ENCODE measurements at regions not wholly inside any gene's neighbourhood (a gene's known extent, or its start where the extent isn't known, plus 50 kb on each side); places are given as distances from the start of the nearest gene placed in this dataset.

- TF ChIP-seq, protein P1, sequence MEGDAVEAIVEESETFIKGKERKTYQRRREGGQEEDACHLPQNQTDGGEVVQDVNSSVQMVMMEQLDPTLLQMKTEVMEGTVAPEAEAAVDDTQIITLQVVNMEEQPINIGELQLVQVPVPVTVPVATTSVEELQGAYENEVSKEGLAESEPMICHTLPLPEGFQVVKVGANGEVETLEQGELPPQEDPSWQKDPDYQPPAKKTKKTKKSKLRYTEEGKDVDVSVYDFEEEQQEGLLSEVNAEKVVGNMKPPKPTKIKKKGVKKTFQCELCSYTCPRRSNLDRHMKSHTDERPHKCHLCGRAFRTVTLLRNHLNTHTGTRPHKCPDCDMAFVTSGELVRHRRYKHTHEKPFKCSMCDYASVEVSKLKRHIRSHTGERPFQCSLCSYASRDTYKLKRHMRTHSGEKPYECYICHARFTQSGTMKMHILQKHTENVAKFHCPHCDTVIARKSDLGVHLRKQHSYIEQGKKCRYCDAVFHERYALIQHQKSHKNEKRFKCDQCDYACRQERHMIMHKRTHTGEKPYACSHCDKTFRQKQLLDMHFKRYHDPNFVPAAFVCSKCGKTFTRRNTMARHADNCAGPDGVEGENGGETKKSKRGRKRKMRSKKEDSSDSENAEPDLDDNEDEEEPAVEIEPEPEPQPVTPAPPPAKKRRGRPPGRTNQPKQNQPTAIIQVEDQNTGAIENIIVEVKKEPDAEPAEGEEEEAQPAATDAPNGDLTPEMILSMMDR (IDR thresholded peaks at IDR 0.05), result no peak
- ATAC-seq (no peak), DNase-seq (no peak)
- Histone ChIP-seq H3K4me1 (ENCODE audit: low read depth) (no peaks in the 10 kb centered on the region), H3K4me3 (no peak overlapping the region), H3K9me3 (no peaks in the 10 kb centered on the region), H3K36me3 (ENCODE audit: low read depth) (no peaks in the 10 kb centered on the region)
- intact Hi-C loops (cut with DNase I, micrococcal nuclease), result no loop called here
These were observed 1399.0 kb upstream of the ZEB2 start for GRCh38 chr2:145918951-145919350.

GRCh38 chr2:145916799-145917198 is 1396.9 kb upstream of the ZEB2 start:
- intact Hi-C loops (cut with DNase I, micrococcal nuclease), result no loop called here
- H3K4me1 ChIP-seq (ENCODE audit: low read depth), result no peaks in the 10 kb centered on the region
- TF ChIP-seq, protein P1 (IDR thresholded peaks at IDR 0.05), result no peak
- H3K4me3 ChIP-seq, result no peak overlapping the region
- H3K36me3 ChIP-seq (ENCODE audit: low read depth), result no peaks in the 10 kb centered on the region
- no peak for ATAC-seq
- no peak for DNase-seq
- no peaks in the 10 kb centered on the region for H3K9me3 ChIP-seq

- Histone ChIP-seq H3K4me3 (no peak overlapping the region), H3K36me3 (ENCODE audit: low read depth) (no peaks in the 10 kb centered on the region), H3K9me3 (no peaks in the 10 kb centered on the region), H3K4me1 (ENCODE audit: low read depth) (no peaks in the 10 kb centered on the region)
- TF ChIP-seq, protein P1 (IDR thresholded peaks at IDR 0.05), result no peak
- no peak for ATAC-seq
- no peak for DNase-seq
- intact Hi-C loops (cut with DNase I, micrococcal nuclease), result no loop called here
These were observed 1394.8 kb upstream of the ZEB2 start for GRCh38 chr2:145914716-145915115.

DNA sequence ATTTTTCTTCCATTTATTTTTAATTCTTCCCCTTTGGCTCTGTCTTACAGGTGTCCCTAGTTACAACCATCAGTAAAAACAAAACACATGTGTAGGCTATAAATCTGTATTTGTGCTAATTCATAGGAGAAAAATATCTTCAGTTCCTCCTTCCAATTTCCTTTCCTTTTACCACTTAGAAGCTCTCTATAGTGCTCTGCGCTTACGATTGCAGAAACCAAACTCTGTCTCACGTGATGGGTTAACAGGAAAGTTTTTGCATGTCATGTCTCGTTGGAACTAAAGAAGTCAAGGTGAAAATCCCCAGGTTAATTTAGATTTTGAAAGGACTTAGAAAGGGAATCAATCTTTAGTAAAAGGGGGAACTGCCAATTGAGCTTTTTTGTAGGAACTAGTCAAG is 1390.5 kb upstream of the ZEB2 start:
- H3K4me3 ChIP-seq, result no peak overlapping the region
- H3K36me3 ChIP-seq (ENCODE audit: low read depth), result no peaks in the 10 kb centered on the region
- TF ChIP-seq, protein P1 (IDR thresholded peaks at IDR 0.05), result no peak
- no peaks in the 10 kb centered on the region for H3K4me1 ChIP-seq (ENCODE audit: low read depth)
- intact Hi-C loops (cut with DNase I, micrococcal nuclease), result no loop called here
- ATAC-seq (no peak), DNase-seq (no peak)
- no peaks in the 10 kb centered on the region for H3K9me3 ChIP-seq

DNA sequence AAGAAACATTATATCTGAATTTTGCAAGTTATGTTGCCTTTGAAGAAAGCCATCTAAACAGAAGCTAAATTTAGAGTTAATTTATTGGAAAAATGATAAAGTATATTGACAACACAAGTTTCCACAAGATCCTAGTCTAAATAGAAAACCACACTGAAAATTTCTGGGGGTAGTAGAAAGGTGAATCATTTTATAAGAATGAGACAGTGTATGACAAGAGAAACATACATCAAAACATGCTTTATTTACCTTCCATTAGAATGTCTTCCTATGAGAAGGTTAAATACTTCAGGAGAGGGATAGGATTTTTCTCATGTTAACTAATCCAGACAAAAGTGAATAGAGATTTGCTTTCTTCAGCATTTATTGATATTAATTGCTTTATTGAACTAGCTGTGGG is 1389.8 kb upstream of the ZEB2 start:
- H3K36me3 ChIP-seq (ENCODE audit: low read depth), result no peaks in the 10 kb centered on the region
- TF ChIP-seq, protein P1 (IDR thresholded peaks at IDR 0.05), result no peak
- DNase-seq (no peak), ATAC-seq (no peak)
- intact Hi-C loops (cut with DNase I, micrococcal nuclease), result no loop called here
- no peaks in the 10 kb centered on the region for H3K9me3 ChIP-seq
- H3K4me3 ChIP-seq, result no peak overlapping the region
- no peaks in the 10 kb centered on the region for H3K4me1 ChIP-seq (ENCODE audit: low read depth)

GRCh38 chr2:145909175-145909755 is 1389.3 kb upstream of the ZEB2 start:
- no peaks in the 10 kb centered on the region for H3K9me3 ChIP-seq
- TF ChIP-seq, protein P1 (IDR thresholded peaks at IDR 0.05), result no peak
- ATAC-seq (no peak), DNase-seq (no peak)
- no peaks in the 10 kb centered on the region for H3K36me3 ChIP-seq (ENCODE audit: low read depth)
- no peak overlapping the region for H3K4me3 ChIP-seq
- no peaks in the 10 kb centered on the region for H3K4me1 ChIP-seq (ENCODE audit: low read depth)
- intact Hi-C loops (cut with DNase I, micrococcal nuclease), result no loop called here

Data from mucosa of descending colon (tissue), 3 donors.